Fibroblast of lung (primary cell): ENCODE measurements at regions not wholly inside any gene's neighbourhood (a gene's known extent, or its start where the extent isn't known, plus 50 kb on each side); places are given as distances from the start of the nearest gene placed in this dataset.

Experiments used
- CTCF ChIP-seq, 2 donors: IDR thresholded peaks in 1 of 2; conservative IDR thresholded peaks in 1 of 2; 1 replicate in 1 of 2; 2 replicates in 1 of 2; pipeline ENCODE4 v1.5.1; 2011 to 2012; ENCODE audit warnings: low read length in 2 of 2, control low read depth in 1 of 2, inconsistent platforms in 1 of 2, low read depth in 1 of 2, mild to moderate bottlenecking in 1 of 2
- EZH2 ChIP-seq: IDR thresholded peaks from 2 replicates; pipeline ENCODE4 v1.5.1; 2012; ENCODE audit warnings: low read length, control low read depth, mild to moderate bottlenecking; ENCODE audit errors: missing control alignments

- TF ChIP-seq CTCF (conservative IDR thresholded peaks at IDR 0.05 in 1 of 2, IDR thresholded peaks at IDR 0.05 in 1 of 2; ENCODE audit: low read depth in 1 of 2, low read length in 2 of 2), result no peak
- TF ChIP-seq EZH2, result no peak
These were observed 526.0 kb upstream of the SPRY2 start for GRCh38 chr13:80866921-80867320.
